GM18519 (cell line): ENCODE measurements at regions not wholly inside any gene's neighbourhood (a gene's known extent, or its start where the extent isn't known, plus 50 kb on each side); places are given as distances from the start of the nearest gene placed in this dataset.
A peak's percentile ranks its signal among the peaks of the same experiment; 100 is the strongest.
"Not testable (repeated sequence)": the region's sequence is repeated elsewhere in the genome, so short reads cannot be mapped to it uniquely, and the experiment has no call there.

Experiments used
- ATAC-seq: cut with Tn5 transposase; IDR thresholded peaks from one replicate; pipeline ENCODE4 v1.9.1; 2021; ENCODE audit warnings: mild to moderate bottlenecking, moderate library complexity; ENCODE audit not compliant: unreplicated experiment, low FRiP score

GRCh38 chr4:137961051-137961438 is 281.1 kb downstream of the SLC7A11 start:
- no peak for ATAC-seq

- ATAC-seq = no peak
Measured at GRCh38 chr4:137960371-137961050, 281.6 kb downstream of the SLC7A11 start.

- no peak for ATAC-seq
Measured at GRCh38 chr4:137957806-137958205, 284.3 kb downstream of the SLC7A11 start.

GRCh38 chr4:137956256-137956655 is 285.9 kb downstream of the SLC7A11 start:
- ATAC-seq = no peak

- no peak for ATAC-seq
Measured at GRCh38 chr4:137955595-137955994, 286.6 kb downstream of the SLC7A11 start.

- no peak for ATAC-seq
Measured at GRCh38 chr4:137952116-137952515, 290.0 kb downstream of the SLC7A11 start.

GRCh38 chr4:137950286-137950685 is 291.9 kb downstream of the SLC7A11 start:
- ATAC-seq = no peak

- no peak for ATAC-seq
Measured at GRCh38 chr4:137949746-137950145, 292.4 kb downstream of the SLC7A11 start.

- no peak for ATAC-seq
Measured at GRCh38 chr4:137946453-137947174, 295.5 kb downstream of the SLC7A11 start.

- ATAC-seq = not testable (repeated sequence)
Measured at GRCh38 chr4:137942815-137943214, 299.3 kb downstream of the SLC7A11 start.

GRCh38 chr4:137942015-137942515 is 300.1 kb downstream of the SLC7A11 start:
- ATAC-seq = not testable (repeated sequence)

- ATAC-seq = no peak
Measured at GRCh38 chr4:137934911-137935310, 307.2 kb downstream of the SLC7A11 start.

GRCh38 chr4:137934046-137934445 is 308.1 kb downstream of the SLC7A11 start:
- ATAC-seq = no peak

- ATAC-seq = no peak
Measured at GRCh38 chr4:137927972-137928371, 314.2 kb downstream of the SLC7A11 start.

- peak; percentile 49 for ATAC-seq
Measured at GRCh38 chr4:137923494-137923893, 318.7 kb downstream of the SLC7A11 start.

GRCh38 chr4:137922721-137923120 is 319.4 kb downstream of the SLC7A11 start:
- no peak for ATAC-seq

- no peak for ATAC-seq
Measured at GRCh38 chr4:137909529-137910309, 332.4 kb downstream of the SLC7A11 start.

GRCh38 chr4:137905930-137906329 is 336.2 kb downstream of the SLC7A11 start:
- ATAC-seq = no peak

- no peak for ATAC-seq
Measured at GRCh38 chr4:137901114-137901513, 341.0 kb downstream of the SLC7A11 start.

GRCh38 chr4:137896221-137896737 is 345.9 kb downstream of the SLC7A11 start:
- no peak for ATAC-seq

- not testable (repeated sequence) for ATAC-seq
Measured at GRCh38 chr4:137895515-137895914, 346.6 kb downstream of the SLC7A11 start.
